PC-3 (cell line): ENCODE measurements at regions not wholly inside any gene's neighbourhood (a gene's known extent, or its start where the extent isn't known, plus 50 kb on each side); places are given as distances from the start of the nearest gene placed in this dataset.

ENCODE experiments used
- ATAC-seq: fragments of 200-7000 bp; cut with Tn5 transposase; 2 replicates; pipeline ENCODE4 v1.9.1; 2020; ENCODE audit warnings: mild to moderate bottlenecking, moderate library complexity
- BruUV-seq: library from RNA; stranded (reverse); fragments of 400-500 nt; replicated peaks from 2 replicates; lab custom pipeline; 2021; lab: Mats Ljungman, UMichigan
- CTCF ChIA-PET: fragments of 300-600 bp; sonication (Branson Sonifier 250); formaldehyde crosslinking; loops from one replicate; lab custom pipeline; 2022; ENCODE audit warnings: antibody characterized with exemption; lab: Charles Lee
- POLR2A ChIA-PET: fragments of 300-600 bp; sonication (Branson Sonifier 250); formaldehyde crosslinking; loops from one replicate; lab custom pipeline; 2022; ENCODE audit warnings: antibody characterized with exemption; ENCODE audit not compliant: unreplicated experiment; lab: Charles Lee
- DNase-seq: peaks from one replicate; pipeline ENCODE4 v3.0.0-alpha.2; 2015
- H2AFZ ChIP-seq: fragments of 300-600 bp; sonication (generic); 2 replicates; pipeline ENCODE4 v1.6.0; 2016; ENCODE audit warnings: antibody characterized with exemption, low read length
- H3F3A ChIP-seq: fragments of 300-600 bp; sonication (generic); one replicate; pipeline ENCODE4 v1.6.0; 2017; ENCODE audit warnings: antibody characterized with exemption, low read length, control low read depth, mild to moderate bottlenecking; ENCODE audit not compliant: unreplicated experiment
- H3K27ac ChIP-seq: fragments of 300-600 bp; sonication (generic); 2 replicates; pipeline ENCODE4 v1.5.1; 2016; ENCODE audit warnings: mild to moderate bottlenecking, low read length
- H3K27me3 ChIP-seq: fragments of 300-600 bp; sonication (generic); 2 replicates; pipeline ENCODE4 v1.6.1; 2016; ENCODE audit warnings: low read length, mixed read lengths
- H3K36me3 ChIP-seq: fragments of 300-600 bp; sonication (generic); 2 replicates; pipeline ENCODE4 v1.6.1; 2016; ENCODE audit warnings: low read depth, mixed run types, low read length, mixed read lengths
- H3K4me1 ChIP-seq: fragments of 300-600 bp; sonication (generic); 2 replicates; pipeline ENCODE4 v1.5.1; 2016; ENCODE audit warnings: low read length; ENCODE audit not compliant: insufficient read depth
- H3K4me2 ChIP-seq: fragments of 300-600 bp; sonication (generic); 2 replicates; pipeline ENCODE4 v1.6.0; 2016; ENCODE audit warnings: low read length
- H3K4me3 ChIP-seq: fragments of 300-600 bp; sonication (generic); 2 replicates; pipeline ENCODE4 v1.5.1; 2016; ENCODE audit warnings: mild to moderate bottlenecking, low read length, mixed read lengths
- H3K79me2 ChIP-seq: fragments of 300-600 bp; sonication (generic); 2 replicates; pipeline ENCODE4 v1.6.1; 2017; ENCODE audit warnings: low read length, mixed read lengths
- H3K9ac ChIP-seq: fragments of 300-600 bp; sonication (generic); 2 replicates; pipeline ENCODE4 v1.6.0; 2016; ENCODE audit warnings: mild to moderate bottlenecking, low read length
- H3K9me2 ChIP-seq: fragments of 300-600 bp; sonication (generic); replicated peaks from 2 replicates; pipeline ENCODE4 v1.6.1; 2016; ENCODE audit warnings: mixed run types, low read length, mixed read lengths
- H3K9me3 ChIP-seq: fragments of 300-600 bp; sonication (generic); 2 replicates; pipeline ENCODE4 v1.6.1; 2016; ENCODE audit warnings: low read length, mixed read lengths
- H4K20me1 ChIP-seq: fragments of 300-600 bp; sonication (generic); 2 replicates; pipeline ENCODE4 v1.6.1; 2016; ENCODE audit warnings: low read length, mixed read lengths
- CTCF ChIP-seq: fragments of 300-600 bp; sonication (generic); conservative IDR thresholded peaks from 2 replicates; pipeline ENCODE4 v1.5.1; 2017; ENCODE audit warnings: antibody characterized with exemption, low read depth, mild to moderate bottlenecking, low read length
- EZH2 ChIP-seq: fragments of 300-600 bp; sonication (generic); IDR thresholded peaks from one replicate; pipeline ENCODE4 v1.6.1; 2017; ENCODE audit warnings: antibody characterized with exemption, mild to moderate bottlenecking, low read length; ENCODE audit not compliant: unreplicated experiment
- EZH2phosphoT487 ChIP-seq: fragments of 300-600 bp; sonication (generic); IDR thresholded peaks from 2 replicates; pipeline ENCODE4 v1.6.1; 2018; ENCODE audit warnings: mild to moderate bottlenecking, antibody characterized with exemption, low read length, borderline replicate concordance
- intact Hi-C: fragments of 100-400 bp; cut with micrococcal nuclease; formaldehyde crosslinking; loops from 2 replicates; pipeline ENCODE4 v1.9.0; 2023

GRCh38 chr9:78383130-78383529 is 86.2 kb downstream of the PSAT1 start:
- DNase-seq = peak; percentile 54
- intact Hi-C loops = no loop called here
- Histone ChIP-seq H3K4me2 (peak overlapping the region; percentile 26; the same call in 1 of the 2 replicates), H3K9me3 (no peaks in the 10 kb centered on the region), H3K27ac (peak overlapping the region; percentile 20; the same call in 1 of the 2 replicates), H4K20me1 (no peaks in the 10 kb centered on the region), H3K4me1 (peaks cover 13% of the 10 kb centered on the region), H3K9me2 (no peaks in the 10 kb centered on the region), H3K27me3 (no peaks in the 10 kb centered on the region), H3K79me2 (no peaks in the 10 kb centered on the region), H2AFZ (peak overlapping the region; percentile 48; the same call in 1 of the 2 replicates), H3K9ac (no peak overlapping the region), H3F3A (no peaks in the 10 kb centered on the region), H3K4me3 (no peak overlapping the region), H3K36me3 (no peaks in the 10 kb centered on the region)
- CTCF ChIA-PET = no interaction called here
- ATAC-seq = peak; percentile 74
- TF ChIP-seq EZH2phosphoT487 (no peak), CTCF (no peak), EZH2 (no peak)
- no TSS peak for BruUV-seq
- POLR2A ChIA-PET = no interaction called here

GRCh38 chr9:78386348-78386747 is 89.4 kb downstream of the PSAT1 start:
- DNase-seq (no peak), ATAC-seq (no peak)
- intact Hi-C loops = no loop called here
- no peaks in the 10 kb centered on the region for H3F3A ChIP-seq
- no peaks in the 10 kb centered on the region for H3K9me3 ChIP-seq
- H3K9me2 ChIP-seq = no peaks in the 10 kb centered on the region
- CTCF ChIA-PET = no interaction called here
- H3K27ac ChIP-seq = no peak overlapping the region
- H3K9ac ChIP-seq = no peak overlapping the region
- H4K20me1 ChIP-seq = no peaks in the 10 kb centered on the region
- no peaks in the 10 kb centered on the region for H3K36me3 ChIP-seq
- BruUV-seq = no TSS peak
- no peaks in the 10 kb centered on the region for H3K27me3 ChIP-seq
- TF ChIP-seq CTCF (no peak), EZH2 (no peak), EZH2phosphoT487 (no peak)
- H3K4me3 ChIP-seq = no peak overlapping the region
- no peaks in the 10 kb centered on the region for H3K79me2 ChIP-seq
- H3K4me1 ChIP-seq = peaks cover 13% of the 10 kb centered on the region
- POLR2A ChIA-PET = no interaction called here
- no peak overlapping the region for H3K4me2 ChIP-seq
- no peak overlapping the region for H2AFZ ChIP-seq

- Histone ChIP-seq H3K79me2 (no peaks in the 10 kb centered on the region), H3K4me3 (no peak overlapping the region), H3K9ac (no peak overlapping the region), H3K36me3 (no peaks in the 10 kb centered on the region), H3K9me3 (no peaks in the 10 kb centered on the region), H3K4me1 (peaks cover 13% of the 10 kb centered on the region), H3K27ac (no peak overlapping the region), H4K20me1 (no peaks in the 10 kb centered on the region), H3K4me2 (no peak overlapping the region), H2AFZ (no peak overlapping the region), H3K9me2 (no peaks in the 10 kb centered on the region), H3K27me3 (no peaks in the 10 kb centered on the region), H3F3A (no peaks in the 10 kb centered on the region)
- TF ChIP-seq CTCF (no peak), EZH2phosphoT487 (no peak), EZH2 (no peak)
- ChIA-PET CTCF (no interaction called here), POLR2A (no interaction called here)
- ATAC-seq = no peak
- DNase-seq = no peak
- no TSS peak for BruUV-seq
- intact Hi-C loops = no loop called here
These were observed 89.8 kb downstream of the PSAT1 start for GRCh38 chr9:78386773-78387172.
